IMR-90 (cell line): ENCODE measurements at regions not wholly inside any gene's neighbourhood (a gene's known extent, or its start where the extent isn't known, plus 50 kb on each side); places are given as distances from the start of the nearest gene placed in this dataset.

Source experiments
- ATAC-seq: fragments of 200-7000 bp; cut with Tn5 transposase; 2 replicates; pipeline ENCODE4 v1.9.1; 2020; ENCODE audit warnings: low read depth, mild to moderate bottlenecking, moderate library complexity
- BruUV-seq: library from RNA; stranded (reverse); fragments of 400-500 nt; replicated peaks from 2 replicates; lab custom pipeline; 2021; lab: Mats Ljungman, UMichigan
- CTCF ChIA-PET: fragments of 300-600 bp; formaldehyde crosslinking; extraction: SDS; loops from one replicate; lab custom pipeline; 2021; ENCODE audit warnings: antibody characterized with exemption; lab: Yijun Ruan, JAX
- POLR2A ChIA-PET: fragments of 300-600 bp; sonication (Branson Sonifier 250); formaldehyde crosslinking; loops from one replicate; lab custom pipeline; 2022; ENCODE audit warnings: antibody characterized with exemption; ENCODE audit not compliant: unreplicated experiment; lab: Charles Lee
- DNase-seq: peaks from one replicate; pipeline ENCODE4 v3.0.0; 2013
- H2AFZ ChIP-seq: replicated peaks from 2 replicates; pipeline ENCODE3; 2013; ENCODE audit warnings: low read length, mild to moderate bottlenecking; ENCODE audit not compliant: poor library complexity
- H2AK5ac ChIP-seq: 2 replicates; pipeline ENCODE4 v1.6.1; 2013; ENCODE audit warnings: low read depth, low read length, inconsistent platforms
- H2AK9ac ChIP-seq: replicated peaks from 2 replicates; pipeline ENCODE3; 2013; ENCODE audit warnings: mild to moderate bottlenecking, low read depth, low read length, moderate library complexity; ENCODE audit not compliant: poor library complexity
- H2BK120ac ChIP-seq: 2 replicates; pipeline ENCODE4 v1.6.1; 2013; ENCODE audit warnings: low read depth, low read length, inconsistent platforms
- H2BK15ac ChIP-seq: 3 replicates; pipeline ENCODE4 v1.6.1; 2013; ENCODE audit warnings: low read depth, low read length, inconsistent platforms
- H2BK20ac ChIP-seq: 2 replicates; pipeline ENCODE4 v1.6.1; 2013; ENCODE audit warnings: low read depth, mild to moderate bottlenecking, inconsistent platforms, low read length, moderate library complexity
- H2BK5ac ChIP-seq: 2 replicates; pipeline ENCODE4 v1.6.1; 2013; ENCODE audit warnings: mild to moderate bottlenecking, low read depth, low read length, inconsistent platforms; ENCODE audit not compliant: poor library complexity, severe bottlenecking
- H3K14ac ChIP-seq: replicated peaks from 2 replicates; pipeline ENCODE4 v1.6.1; 2013; ENCODE audit warnings: low read depth, low read length, inconsistent platforms
- H3K18ac ChIP-seq: 2 replicates; pipeline ENCODE4 v1.6.1; 2013; ENCODE audit warnings: low read depth, low read length, control low read depth
- H3K23ac ChIP-seq: 2 replicates; pipeline ENCODE4 v1.6.1; 2013; ENCODE audit warnings: low read depth, low read length, inconsistent platforms
- H3K27ac ChIP-seq: 2 replicates; pipeline ENCODE4 v1.5.1; 2013; ENCODE audit warnings: mild to moderate bottlenecking, control low read depth, low read length; ENCODE audit not compliant: insufficient read depth
- H3K27me3 ChIP-seq: 2 replicates; pipeline ENCODE4 v1.6.1; 2013; ENCODE audit warnings: low read length; ENCODE audit not compliant: control insufficient read depth, insufficient read depth
- H3K36me3 ChIP-seq: 2 replicates; pipeline ENCODE4 v1.6.1; 2013; ENCODE audit warnings: low read length, mixed read lengths; ENCODE audit not compliant: control insufficient read depth, insufficient read depth
- H3K4ac ChIP-seq: 2 replicates; pipeline ENCODE4 v1.6.1; 2013; ENCODE audit warnings: low read depth, low read length, inconsistent platforms
- H3K4me1 ChIP-seq: 2 replicates; pipeline ENCODE4 v1.6.1; 2013; ENCODE audit warnings: low read length, mixed read lengths; ENCODE audit not compliant: control insufficient read depth, insufficient read depth
- H3K4me2 ChIP-seq: 2 replicates; pipeline ENCODE4 v1.6.1; 2013; ENCODE audit warnings: low read depth, mild to moderate bottlenecking, control low read depth, low read length, moderate library complexity
- H3K4me3 ChIP-seq: 2 replicates; pipeline ENCODE4 v1.5.1; 2013; ENCODE audit warnings: low read depth, mild to moderate bottlenecking, control low read depth, low read length, moderate library complexity; ENCODE audit not compliant: insufficient read depth
- H3K56ac ChIP-seq: 2 replicates; pipeline ENCODE4 v1.6.1; 2013; ENCODE audit warnings: low read length, inconsistent platforms; ENCODE audit not compliant: insufficient read depth; ENCODE audit errors: extremely low read depth
- H3K79me1 ChIP-seq, 2 experiments: 2 replicates each; pipeline ENCODE4 v1.6.1; 2013; ENCODE audit warnings: low read length in 2 of 2, inconsistent platforms in 1 of 2, low read depth in 1 of 2
- H3K9ac ChIP-seq: 2 replicates; pipeline ENCODE4 v1.6.1; 2013; ENCODE audit warnings: low read depth, low read length, control low read depth
- H3K9me1 ChIP-seq: 2 replicates; pipeline ENCODE4 v1.6.1; 2013; ENCODE audit warnings: low read length, inconsistent platforms; ENCODE audit not compliant: insufficient read depth
- H3K9me3 ChIP-seq: 2 replicates; pipeline ENCODE4 v1.6.1; 2013; ENCODE audit warnings: low read length; ENCODE audit not compliant: control insufficient read depth, insufficient read depth
- H4K20me1 ChIP-seq: 2 replicates; pipeline ENCODE4 v1.6.1; 2013; ENCODE audit warnings: low read length, inconsistent platforms; ENCODE audit not compliant: insufficient read depth
- H4K5ac ChIP-seq: 2 replicates; pipeline ENCODE4 v1.6.1; 2013; ENCODE audit warnings: mild to moderate bottlenecking, low read depth, low read length, control low read depth
- H4K8ac ChIP-seq, 2 experiments: 2 replicates each; pipeline ENCODE4 v1.6.1; 2013; ENCODE audit warnings: low read depth in 2 of 2, low read length in 2 of 2, control low read depth in 1 of 2, inconsistent platforms in 1 of 2
- H4K91ac ChIP-seq: 2 replicates; pipeline ENCODE4 v1.6.1; 2013; ENCODE audit warnings: low read depth, low read length, inconsistent platforms; ENCODE audit not compliant: insufficient read depth
- MXI1 ChIP-seq: IDR thresholded peaks from 2 replicates; pipeline ENCODE4 v1.6.1; 2012; ENCODE audit warnings: low read depth, mild to moderate bottlenecking, low read length, moderate library complexity, borderline replicate concordance
- WGBS, 2 experiments: methylation state at CpG; one replicate each; pipeline versions ENCODE4 v1.1.5 to v1.1.7; 2013; ENCODE audit warnings: missing lambda C conversion rate in 2 of 2; ENCODE audit not compliant: insufficient read length in 1 of 2; ENCODE audit errors: extremely low coverage in 2 of 2; 5-methylcytosine and 5-hydroxymethylcytosine counted together
- dilution Hi-C: fragments of 300-500 bp; cut with HindIII; formaldehyde crosslinking; loops from one replicate; pipeline ENCODE4 v1.14.3; 2018; ENCODE audit warnings: low sequenced_read_pairs; ENCODE audit not compliant: unreplicated experiment
- in situ Hi-C: fragments of 300-500 bp; cut with MboI; formaldehyde crosslinking; loops from 3 replicates; pipeline ENCODE4 v1.14.3; 2019; ENCODE audit warnings: low sequenced_read_pairs, inconsistent platforms, mixed read lengths
- intact Hi-C: fragments of 100-400 bp; cut with micrococcal nuclease; formaldehyde crosslinking; loops from 2 replicates; pipeline ENCODE4 v1.10.0; 2022

- Histone ChIP-seq H2AFZ (no peak overlapping the region), H3K14ac (no peak overlapping the region), H3K4me3 (no peak overlapping the region), H2AK9ac (no peak overlapping the region), H2BK120ac (no peak overlapping the region), H3K9me1 (no peaks in the 10 kb centered on the region), H2BK20ac (no peak overlapping the region), H4K5ac (no peak overlapping the region), H3K4ac (no peak overlapping the region), H3K4me1 (no peaks in the 10 kb centered on the region), H2BK5ac (no peak overlapping the region), H3K18ac (no peak overlapping the region), H3K9me3 (no peaks in the 10 kb centered on the region), H3K79me1 (no peaks in the 10 kb centered on the region), H2AK5ac (peak overlapping the region; percentile 14; the same call in 1 of the 2 replicates), H4K20me1 (no peaks in the 10 kb centered on the region), H4K91ac (no peak overlapping the region), H3K56ac (no peak overlapping the region), H3K23ac (no peak overlapping the region), H3K36me3 (no peaks in the 10 kb centered on the region), H4K8ac (no peak overlapping the region), H3K9ac (no peak overlapping the region), H3K27me3 (no peaks in the 10 kb centered on the region), H2BK15ac (no peak overlapping the region), H3K4me2 (no peak overlapping the region), H3K27ac (no peak overlapping the region)
- dilution Hi-C loops, result no loop called here
- no TSS peak for BruUV-seq
- ChIA-PET CTCF (no interaction called here), POLR2A (no interaction called here)
- WGBS, 2 experiments, result no CpG with 5 or more reads among the region's 9 CpGs
- intact Hi-C loops, result no loop called here
- DNase-seq, result no peak
- no peak for TF ChIP-seq MXI1
- in situ Hi-C loops, result no loop called here
- no peak for ATAC-seq
Observed at GRCh38 chr5:74145951-74146350, 494.6 kb downstream of the ENC1 start.
